ENCODE measurements at regions not wholly inside any gene's neighbourhood (a gene's known extent, or its start where the extent isn't known, plus 50 kb on each side); places are given as distances from the start of the nearest gene placed in this dataset.

DNA sequence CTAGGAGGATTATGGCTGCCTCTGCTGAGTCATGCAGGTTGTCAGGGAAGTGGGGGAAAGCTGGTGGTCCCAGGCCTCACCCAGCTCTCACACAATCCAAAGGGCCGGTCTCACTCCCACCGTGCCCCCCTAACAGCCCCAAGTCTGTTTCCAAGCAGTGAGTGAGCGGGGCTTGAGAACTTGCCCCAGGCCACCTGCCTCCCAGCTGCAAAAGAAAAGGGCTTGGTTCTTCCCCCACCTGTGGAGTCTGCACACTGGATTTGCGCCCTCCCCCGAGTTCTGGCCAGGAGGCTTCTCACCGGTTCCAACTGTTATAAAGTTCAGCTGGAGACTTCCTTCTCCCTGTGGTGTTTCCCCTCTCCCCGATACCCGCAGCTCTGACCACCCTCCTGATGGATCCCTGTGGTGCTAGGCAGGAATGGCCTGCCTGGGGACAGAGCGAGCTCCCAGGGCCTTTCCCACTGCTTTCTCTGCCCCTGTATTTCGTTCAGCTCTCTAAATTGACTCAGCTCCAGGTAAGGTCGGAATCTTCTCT, 222.3 kb downstream of the BARHL2 start:
- DNase-seq (ENCODE audit: low spot score): no peak

DNA sequence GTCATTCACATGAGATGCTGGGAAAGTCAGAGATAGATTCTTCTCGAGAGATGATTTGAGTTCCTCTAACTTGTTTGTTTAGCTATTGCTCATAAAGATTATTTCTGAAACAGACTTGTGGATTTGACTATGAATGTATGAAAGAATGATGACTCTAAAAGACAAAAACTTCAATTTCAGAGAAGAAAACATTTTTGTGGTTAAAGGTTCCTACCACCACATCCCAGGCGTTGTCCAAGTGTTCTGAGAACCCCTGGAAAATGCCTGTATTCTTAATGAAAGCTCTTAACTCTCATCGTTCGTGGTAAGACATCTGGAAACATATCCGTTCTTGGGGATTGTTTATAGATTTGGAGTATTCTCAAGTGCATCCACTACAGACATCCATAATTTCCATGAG, 228.7 kb downstream of the BARHL2 start:
- DNase-seq (ENCODE audit: low spot score): no peak

DNA sequence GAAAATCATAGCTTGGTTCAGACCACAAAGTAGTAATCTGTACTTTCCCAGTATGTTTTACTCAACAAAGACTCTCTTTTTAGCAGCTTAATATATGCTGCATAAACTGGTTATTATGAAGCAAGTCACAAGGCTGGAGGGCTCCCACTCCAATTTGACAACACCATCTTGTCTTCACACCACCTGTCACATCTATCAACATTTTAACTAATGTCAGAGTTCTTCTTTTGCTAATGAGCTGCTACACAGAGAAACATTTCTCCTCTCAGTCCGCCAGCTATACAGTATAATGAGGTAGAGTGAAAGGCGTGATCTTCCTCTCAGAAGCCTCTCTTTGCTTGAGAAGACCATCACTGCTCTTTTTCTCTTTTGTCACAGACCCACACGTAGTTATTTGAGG, 230.1 kb downstream of the BARHL2 start:
- DNase-seq (ENCODE audit: low spot score): no peak

DNA sequence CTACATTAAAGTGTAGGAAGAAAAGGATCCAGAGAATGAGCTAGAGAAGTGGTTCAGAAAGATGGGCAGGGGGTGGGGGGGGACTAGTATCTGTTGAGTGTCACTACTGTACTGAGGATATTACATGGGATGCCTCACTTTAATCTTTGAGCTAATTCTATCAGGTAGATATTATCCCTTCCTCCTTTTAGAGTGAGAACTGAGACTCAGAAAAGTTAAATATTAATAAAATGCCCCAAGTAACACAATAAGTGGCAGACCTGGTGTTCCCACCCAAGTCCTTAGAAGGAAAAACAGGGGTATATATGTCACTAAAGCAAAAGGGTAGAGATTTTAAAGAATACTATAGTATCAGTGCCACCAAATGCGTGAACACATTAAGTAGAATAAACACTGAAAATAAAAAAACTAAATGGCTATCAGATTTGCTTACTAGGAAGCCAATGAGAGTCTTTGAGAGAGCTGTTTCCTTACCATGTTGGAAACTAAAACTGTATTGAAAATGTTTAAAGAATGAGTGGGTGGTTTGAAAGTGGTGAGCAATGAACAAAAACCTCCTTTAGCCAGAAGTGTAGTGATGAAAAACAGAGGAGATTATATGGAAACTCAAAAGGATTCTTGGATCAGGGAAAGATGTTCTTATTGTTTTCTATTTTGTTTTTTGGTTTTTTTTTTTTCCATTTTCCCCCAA, 230.8 kb downstream of the BARHL2 start:
- no peak for DNase-seq (ENCODE audit: low spot score)

DNA sequence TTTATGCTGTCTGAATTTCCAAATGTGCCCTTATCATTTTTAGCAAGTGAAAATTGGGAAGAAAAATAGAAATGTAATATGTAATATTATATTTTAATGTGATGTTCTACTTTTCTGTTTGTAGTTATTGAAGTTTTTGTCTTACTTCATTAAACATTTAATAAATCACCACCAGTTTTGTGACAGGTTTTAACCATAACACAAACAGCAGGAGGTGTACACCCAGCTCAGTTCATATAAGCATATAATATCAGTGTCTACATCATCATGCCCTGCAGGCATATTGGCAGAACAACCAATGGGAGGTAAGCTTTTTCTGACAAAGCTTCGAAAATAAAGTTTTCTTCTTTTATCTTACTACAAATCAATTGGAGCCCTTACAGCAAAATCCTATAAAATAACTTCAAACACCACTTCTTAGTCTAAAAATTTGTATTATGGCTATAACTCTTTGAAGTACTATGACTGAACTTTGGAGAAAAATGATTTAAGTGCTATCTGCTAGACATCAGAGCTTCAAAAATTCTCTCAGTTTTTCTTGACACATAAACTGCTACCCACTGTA, 236.7 kb downstream of the BARHL2 start:
- DNase-seq (ENCODE audit: low spot score): no peak

DNA sequence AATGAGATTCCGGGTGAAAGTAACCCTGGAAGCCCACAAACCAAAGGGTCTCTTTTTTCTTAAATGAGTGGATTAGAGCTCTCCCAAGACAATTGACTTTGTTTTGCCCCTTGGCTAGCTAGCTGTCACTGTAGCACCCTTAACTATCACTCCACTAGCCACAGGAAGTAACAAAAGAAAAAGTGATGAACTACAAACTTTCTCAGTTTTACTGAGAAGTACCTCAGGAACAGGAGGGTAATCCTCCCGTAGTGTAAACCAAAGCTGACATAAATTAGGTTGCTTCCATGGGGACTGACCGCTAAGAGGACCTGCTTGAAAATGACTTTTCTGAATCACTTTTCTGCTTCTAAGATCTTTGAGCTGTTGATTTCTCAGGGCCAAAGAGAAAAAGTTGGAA, 240.1 kb downstream of the BARHL2 start:
- no peak for DNase-seq (ENCODE audit: low spot score)

DNA sequence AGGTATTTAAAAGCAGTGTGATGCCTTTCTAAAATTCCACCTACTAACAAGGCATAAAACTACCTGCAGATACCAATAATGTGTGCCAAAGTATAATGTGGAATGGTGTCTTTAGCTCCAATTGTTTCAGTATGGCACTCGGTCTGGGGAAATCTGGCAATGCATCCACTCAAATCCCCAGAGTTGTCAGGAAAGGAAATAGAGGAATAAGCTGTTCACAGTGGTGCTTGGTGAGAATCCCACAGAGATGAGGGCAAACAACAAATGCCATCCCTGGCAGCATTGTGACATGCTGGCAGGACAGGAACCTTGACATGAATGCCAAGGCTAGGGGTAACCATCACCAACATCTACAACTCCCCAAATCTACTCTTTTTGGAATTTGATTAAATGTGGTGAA, 240.7 kb downstream of the BARHL2 start:
- DNase-seq (ENCODE audit: low spot score): no peak

DNA sequence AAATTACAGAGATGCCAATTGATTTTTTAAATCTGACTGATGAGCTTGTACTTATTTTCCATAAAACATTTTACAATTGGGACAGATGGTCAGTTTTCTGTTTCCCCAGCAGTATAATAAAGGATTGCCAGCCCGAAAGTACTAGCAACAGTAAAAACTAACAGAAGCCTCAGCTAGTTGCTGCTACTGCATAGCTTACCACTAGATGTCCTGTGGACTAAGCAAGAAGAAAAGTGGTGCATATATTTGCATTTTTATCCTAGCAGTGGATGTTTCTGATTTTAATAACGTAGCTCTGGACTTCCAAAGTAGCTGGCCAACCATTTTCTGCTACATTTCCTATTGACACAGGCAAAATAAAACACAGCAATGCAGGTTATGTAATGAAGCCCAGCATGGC, 241.5 kb downstream of the BARHL2 start:
- no peak for DNase-seq (ENCODE audit: low spot score)

DNA sequence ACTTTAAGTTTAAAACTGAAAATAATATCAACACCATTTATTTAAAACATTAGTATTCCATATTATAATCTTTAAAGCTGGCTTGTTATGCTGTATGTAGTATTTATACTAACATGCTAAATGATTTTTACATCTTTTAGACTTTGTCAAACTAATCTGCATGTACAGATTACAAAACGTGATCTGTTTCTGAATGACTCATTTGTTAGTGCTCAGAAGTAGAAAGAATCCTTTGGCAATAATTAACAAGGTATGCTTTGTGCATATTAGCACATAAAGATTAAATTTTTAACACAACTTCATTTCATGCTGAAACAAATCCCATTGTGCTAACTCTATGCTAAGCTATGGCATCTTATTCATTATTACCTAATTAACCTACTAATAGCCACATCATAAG, 242.4 kb downstream of the BARHL2 start:
- no peak for DNase-seq (ENCODE audit: low spot score)

DNA sequence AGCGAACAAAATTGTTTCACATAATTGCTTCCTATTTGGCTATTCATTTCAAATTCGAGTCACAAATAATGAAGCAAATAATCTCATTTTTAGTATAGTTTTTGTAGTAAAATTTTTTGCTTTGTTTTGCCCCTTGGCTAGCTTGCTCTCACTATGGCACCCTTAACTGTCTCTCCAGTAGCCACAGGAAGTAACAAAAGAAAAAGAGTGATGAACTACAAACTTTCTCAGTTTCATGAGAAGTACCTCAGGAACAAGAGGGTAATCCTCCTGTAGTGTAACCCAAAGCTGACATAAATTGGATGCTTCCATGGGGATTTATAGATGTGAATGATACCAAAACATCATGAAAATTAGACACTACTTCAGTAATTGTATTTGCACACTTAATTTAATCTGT, 242.9 kb downstream of the BARHL2 start:
- no peak for DNase-seq (ENCODE audit: low spot score)

DNA sequence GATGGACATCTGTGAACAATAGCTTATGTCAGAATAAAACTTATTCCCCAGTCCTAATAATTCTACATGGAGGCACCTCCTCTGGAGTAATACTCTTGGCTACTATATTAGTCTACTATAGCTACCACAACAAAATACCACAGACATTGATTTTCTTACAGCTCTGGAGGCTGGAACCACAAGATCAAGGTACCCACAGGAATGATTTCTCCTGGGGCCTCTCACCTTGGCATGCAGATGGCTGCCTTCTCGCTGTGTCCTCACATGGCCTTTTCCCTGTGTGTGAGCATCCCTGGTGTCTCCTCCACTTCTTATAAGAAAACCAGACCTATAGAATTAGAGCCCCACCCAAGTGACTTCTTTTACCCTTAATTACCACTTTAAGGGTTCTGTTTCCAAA, 244.3 kb downstream of the BARHL2 start:
- DNase-seq (ENCODE audit: low spot score): no peak

DNA sequence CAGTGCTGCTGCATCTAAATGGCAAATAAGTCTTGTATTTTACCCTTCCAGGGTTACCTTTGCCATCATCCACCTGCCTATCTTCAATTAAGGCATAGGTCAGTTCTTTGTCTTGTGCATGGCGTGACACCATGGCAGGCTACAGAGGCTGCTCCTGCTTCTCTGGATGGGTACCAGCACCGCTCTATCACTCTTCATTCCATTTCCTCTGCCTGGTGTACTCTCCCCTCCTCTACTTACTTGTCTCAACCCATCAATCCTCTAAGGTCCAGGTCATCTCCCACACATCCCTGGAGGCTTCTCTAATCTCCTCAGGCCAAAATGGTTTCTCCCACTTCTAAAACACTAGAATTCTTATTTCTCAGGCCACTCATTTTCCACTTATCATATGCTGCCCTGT, 257.5 kb downstream of the BARHL2 start:
- no peak for DNase-seq (ENCODE audit: low spot score)

DNA sequence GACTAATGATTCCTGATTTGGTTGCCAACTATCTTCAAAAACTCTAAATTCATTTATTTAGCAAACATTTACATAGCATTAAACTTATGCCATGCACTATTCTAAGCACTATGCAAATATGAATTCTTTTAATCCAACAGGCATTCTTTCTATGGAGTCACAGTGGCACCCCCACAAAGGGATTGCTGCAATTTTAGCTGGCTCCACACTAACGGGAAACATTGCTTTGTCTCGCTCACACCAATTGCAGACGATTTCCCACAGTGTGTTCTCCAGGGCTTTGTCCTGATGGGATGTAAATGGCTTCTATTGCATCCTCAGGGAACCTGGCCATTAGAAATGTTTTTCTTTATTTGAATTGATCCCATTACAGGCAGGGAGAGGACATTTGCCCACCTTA, 259.1 kb downstream of the BARHL2 start:
- no peak for DNase-seq (ENCODE audit: low spot score)

DNA sequence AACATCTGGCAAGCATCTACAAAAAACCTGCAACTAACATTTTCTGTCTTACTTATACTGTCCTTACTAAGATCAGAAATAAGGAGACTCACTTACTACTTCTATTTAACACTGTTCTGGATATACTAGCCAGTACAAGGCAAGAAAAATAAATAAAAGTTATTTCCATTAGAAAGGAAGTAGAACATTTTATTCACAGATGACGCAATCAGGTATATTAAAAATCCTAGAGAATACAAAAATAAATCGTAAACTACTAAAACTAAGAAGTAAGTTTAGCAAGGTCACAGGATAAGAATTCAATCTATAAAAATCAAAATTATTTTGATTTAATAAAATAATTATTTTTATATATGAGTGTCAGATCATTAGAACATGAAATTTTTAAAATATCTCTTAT, 264.6 kb downstream of the BARHL2 start:
- DNase-seq (ENCODE audit: low spot score): no peak

DNA sequence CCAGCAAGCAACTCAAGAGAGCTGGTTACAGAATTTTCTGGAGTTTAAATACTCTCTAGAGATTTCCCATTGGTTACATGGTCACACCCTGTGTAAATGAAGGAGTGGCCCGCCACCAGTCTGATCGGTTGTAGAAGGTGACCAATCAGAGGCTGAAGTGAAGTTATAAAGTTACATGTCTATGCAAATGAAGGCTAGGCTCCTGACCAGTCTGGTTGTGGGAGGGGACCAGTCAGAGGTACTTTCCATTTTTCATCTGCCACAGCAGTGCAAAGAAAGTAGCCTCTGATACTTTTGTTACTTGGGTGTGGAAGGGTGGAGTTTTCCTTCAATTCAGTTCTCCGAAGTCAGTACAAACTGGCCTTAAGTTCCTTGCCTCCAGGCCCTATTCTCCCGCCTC, 273.7 kb downstream of the BARHL2 start:
- DNase-seq (ENCODE audit: low spot score): no peak

DNA sequence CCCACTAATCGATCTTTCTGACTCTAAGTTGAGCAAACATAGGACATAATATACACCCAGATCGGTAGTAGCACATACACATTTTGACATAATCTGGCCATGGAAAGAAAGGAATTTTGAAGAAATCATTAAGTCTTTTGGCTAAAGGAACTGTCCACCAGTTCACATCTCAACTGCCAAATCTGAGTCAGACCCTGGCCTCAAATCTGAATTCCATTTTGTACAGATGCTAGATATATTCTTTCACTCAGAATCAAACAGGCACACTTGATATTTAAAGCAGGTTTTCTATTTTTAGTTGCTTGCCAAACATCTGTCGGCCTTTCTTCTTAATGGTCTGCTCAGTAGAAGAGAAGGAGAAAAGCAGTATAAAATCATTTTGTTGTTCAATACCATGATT, 281.8 kb downstream of the BARHL2 start:
- DNase-seq (ENCODE audit: low spot score): no peak

DNA sequence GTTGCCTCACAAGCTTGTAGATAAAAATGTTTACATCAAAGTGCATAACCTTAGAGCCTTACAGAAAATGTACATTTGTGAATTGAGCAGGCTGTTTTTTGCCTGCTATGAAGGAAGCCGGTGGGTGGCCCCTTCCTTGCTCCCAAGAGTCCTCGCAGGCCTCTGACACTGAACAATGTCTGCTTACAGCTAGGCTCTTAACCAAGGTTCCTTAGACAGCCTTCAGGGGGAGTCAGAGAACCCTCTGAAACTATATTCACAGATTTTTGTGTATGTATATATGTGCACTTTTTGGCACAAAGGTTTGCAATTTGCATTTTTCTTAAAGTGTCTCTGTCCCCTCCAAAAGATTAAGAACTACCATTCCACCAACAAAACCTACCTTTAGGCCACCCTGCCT, 282.6 kb downstream of the BARHL2 start:
- DNase-seq (ENCODE audit: low spot score): no peak

DNA sequence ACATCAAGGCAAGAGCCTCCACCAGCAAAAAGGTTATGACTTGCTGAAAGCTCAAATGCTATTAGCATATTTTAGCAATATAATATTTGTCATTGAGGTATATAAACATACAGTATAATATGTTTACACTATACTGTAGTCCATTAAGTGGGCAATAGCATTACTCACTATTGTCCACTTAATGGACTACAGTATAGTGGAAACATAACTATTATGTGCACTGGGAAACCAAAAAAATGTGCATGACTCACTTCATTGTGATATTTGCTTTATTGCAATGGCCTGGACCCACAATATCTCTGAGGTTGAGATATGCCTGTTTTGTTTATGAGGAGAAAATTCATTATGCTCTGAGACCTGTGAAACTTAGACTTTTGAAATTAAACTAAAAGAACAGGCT, 300.0 kb downstream of the BARHL2 start:
- DNase-seq (ENCODE audit: low spot score): no peak

DNA sequence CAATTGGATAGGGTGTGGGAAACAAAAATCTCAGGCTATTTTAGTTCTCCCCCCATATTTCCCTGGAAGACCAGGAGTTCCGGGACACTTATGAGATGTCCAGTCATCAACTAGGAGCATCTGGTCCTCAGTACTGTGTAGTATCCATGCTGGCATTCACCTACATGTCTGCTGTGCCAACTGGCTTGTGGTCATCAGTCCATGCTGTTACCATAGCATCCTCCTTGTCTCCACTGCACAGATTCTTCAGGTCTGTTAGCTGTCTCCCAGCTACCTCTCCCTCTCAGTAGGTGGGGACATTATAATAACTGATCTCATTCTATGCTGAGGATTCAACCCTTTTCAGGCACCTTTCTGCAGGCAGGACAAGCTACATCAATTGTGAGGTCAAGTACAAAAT, 302.9 kb downstream of the BARHL2 start:
- DNase-seq (ENCODE audit: low spot score): no peak

DNA sequence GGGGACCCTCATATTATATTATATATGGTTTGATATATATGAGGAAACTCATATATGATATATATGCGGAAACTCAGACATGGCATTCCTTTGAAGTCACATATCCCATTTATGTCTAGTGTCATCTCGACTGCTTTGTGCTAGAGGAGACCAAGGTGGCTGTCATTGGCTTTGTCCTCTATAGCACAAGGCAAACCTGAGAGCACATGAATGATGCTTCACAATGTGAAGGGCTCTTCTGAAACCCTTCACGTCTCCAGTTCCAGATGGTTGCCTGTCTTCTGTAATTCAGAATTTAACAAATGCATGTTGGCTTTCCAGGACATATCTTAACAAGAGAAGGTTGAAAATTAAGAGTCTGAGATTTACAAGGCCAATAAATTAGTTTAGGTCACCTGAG, 303.6 kb downstream of the BARHL2 start:
- DNase-seq (ENCODE audit: low spot score): no peak

DNA sequence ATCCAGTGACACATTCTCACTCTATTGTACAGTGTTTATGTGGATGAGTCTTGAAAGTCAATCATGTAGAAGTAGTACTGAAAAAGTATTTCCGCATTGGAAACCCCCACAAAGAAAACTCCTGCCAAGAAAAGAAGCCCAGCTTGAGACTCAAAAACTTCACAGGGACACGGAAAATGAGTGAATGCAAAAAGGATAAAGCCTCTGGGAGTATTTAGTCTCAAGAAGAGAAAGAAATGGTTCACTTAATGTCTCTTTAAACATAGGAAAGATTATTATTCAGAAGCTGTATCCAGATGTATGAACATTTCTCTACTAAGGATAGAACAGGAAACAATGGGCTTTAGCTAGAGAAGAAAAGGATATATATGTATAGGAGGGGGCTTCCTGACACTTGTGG, 304.5 kb downstream of the BARHL2 start:
- DNase-seq (ENCODE audit: low spot score): no peak

DNA sequence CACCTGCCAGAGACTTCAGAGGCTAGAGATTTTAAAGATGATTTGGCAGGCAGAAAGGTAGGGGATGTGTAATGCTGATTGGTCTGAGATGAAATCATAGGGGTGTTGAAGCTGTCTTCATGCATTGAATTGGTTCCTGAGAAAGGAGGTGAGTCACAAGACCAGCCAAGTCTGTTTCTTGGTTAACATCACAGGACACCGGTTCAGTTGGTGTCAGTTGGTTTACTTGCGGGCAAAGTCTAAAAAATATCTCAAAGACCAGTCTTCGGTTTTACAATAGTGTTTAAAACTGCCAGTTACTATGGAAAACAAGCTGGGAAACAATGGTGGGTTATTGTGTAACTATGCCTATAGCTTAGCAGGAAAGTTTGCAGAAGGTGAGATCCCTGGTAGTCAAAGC, 305.9 kb downstream of the BARHL2 start:
- DNase-seq (ENCODE audit: low spot score): no peak

DNA sequence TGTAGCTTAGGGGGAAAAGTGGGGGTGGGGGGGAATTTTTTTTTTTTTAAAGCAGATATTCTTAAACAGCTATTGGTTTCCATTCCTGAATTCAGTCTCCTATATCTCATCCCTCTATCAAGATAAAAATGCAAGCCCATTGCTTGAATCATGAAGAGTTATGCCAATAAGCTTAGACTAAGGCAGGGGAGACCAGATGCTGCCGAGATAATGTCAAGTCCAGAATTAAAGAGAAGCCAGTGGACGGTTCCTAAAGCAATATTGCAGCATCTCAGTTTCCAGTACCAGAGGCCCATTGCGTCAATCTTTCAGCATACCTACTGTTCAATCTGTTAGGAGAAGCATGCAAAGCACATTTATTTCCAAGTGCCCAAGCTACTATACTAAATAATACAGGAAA, 309.4 kb downstream of the BARHL2 start:
- DNase-seq (ENCODE audit: low spot score): no peak

DNA sequence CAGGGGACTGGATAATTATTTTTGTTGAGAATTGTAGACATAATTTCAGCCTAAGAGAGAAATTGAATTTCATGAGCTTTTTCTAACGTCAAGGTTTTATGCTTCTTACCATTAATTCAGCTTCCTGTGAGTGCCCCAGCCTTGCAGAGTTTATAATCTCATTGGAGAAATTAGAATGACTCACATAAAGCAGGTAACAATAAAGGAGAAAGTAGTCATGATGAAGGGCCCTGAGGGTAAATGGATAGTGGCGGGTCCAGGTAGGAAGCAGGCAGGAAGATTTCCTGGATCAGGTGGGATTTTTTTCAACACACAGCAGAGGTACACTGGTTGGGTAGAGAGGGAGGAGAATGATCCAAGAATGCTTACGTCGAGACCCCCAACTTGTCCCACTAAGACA, 311.4 kb downstream of the BARHL2 start:
- no peak for DNase-seq (ENCODE audit: low spot score)

Measured in AG20443 (cell line).